ENCODE measurements at regions not wholly inside any gene's neighbourhood (a gene's known extent, or its start where the extent isn't known, plus 50 kb on each side); places are given as distances from the start of the nearest gene placed in this dataset.
"Not testable (repeated sequence)": the region's sequence is repeated elsewhere in the genome, so short reads cannot be mapped to it uniquely, and the experiment has no call there.

- no peak for DNase-seq (ENCODE audit: low read depth)
Observed at GRCh38 chr6:163751032-163751525, 336.6 kb downstream of the QKI start.

GRCh38 chr6:163750431-163751031 lies 336.0 kb downstream of the QKI start:
- no peak for DNase-seq (ENCODE audit: low read depth)

DNA sequence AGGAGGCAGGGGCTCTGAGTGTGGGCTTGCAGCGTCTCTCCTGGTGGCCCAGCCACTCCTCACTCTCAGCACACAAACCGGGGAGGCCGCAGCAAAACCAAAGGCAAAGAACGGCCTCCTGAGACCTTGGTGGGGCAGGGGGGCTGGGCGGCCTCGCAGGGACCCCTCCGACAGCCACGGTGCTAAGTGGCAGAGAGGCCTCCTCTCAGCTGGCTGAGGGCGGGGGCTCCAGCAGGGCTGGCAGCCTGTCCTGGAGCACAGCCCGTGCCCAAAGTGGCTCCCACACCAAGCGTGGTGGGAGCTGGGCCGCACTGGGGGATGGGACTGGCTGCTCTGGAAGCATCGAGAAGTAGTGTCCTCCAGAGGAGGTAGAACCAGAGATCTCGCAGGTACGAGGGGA lies 334.4 kb downstream of the QKI start:
- DNase-seq (ENCODE audit: low read depth), result no peak

DNA sequence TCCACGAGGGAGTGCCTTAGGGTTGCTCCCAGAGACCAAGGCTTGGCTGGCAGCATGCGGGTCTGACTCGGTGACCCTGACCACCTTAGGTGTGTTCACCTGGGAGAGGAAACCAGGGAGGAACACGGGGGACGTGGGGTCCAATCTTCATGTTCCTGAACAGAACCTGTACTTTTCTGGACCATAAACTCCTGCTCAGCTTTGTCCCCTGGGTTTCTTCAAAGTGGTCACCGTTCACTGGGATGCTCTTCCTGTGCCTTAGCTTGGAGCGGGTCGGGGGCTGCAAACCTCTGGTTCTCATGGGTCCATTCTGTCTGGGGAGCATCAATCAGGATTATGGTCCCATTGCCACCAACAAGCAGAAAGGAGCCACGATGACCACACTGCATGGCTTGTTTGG lies 333.5 kb downstream of the QKI start:
- no peak for DNase-seq (ENCODE audit: low read depth)

GRCh38 chr6:163747058-163747457 lies 332.5 kb downstream of the QKI start:
- peak; percentile 22 for DNase-seq (ENCODE audit: low read depth)

GRCh38 chr6:163745536-163746400 lies 331.2 kb downstream of the QKI start:
- peak; percentile 87 for DNase-seq (ENCODE audit: low read depth)

- DNase-seq (ENCODE audit: low read depth), result no peak
Observed at GRCh38 chr6:163744256-163744925, 329.9 kb downstream of the QKI start.

DNA sequence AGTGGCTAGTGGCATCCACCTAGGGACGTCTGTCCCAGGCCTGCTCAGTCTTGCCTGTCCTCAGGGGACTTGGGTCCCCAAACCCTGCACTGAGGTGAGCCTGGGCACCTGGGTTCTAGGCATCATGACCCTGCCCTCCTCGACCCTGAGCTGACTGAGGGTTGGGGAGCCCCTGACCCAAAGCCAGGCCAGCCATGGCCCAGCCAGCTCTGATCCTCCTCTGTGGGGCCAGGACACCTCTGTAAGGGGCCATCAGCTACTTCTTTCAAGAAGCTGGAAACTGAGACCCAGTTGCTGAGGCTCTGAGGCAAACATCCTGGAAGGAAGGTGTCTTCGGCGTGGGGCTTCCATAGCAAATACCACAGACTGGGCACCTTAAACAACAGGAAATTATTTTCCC lies 329.3 kb downstream of the QKI start:
- no peak for DNase-seq (ENCODE audit: low read depth)

DNA sequence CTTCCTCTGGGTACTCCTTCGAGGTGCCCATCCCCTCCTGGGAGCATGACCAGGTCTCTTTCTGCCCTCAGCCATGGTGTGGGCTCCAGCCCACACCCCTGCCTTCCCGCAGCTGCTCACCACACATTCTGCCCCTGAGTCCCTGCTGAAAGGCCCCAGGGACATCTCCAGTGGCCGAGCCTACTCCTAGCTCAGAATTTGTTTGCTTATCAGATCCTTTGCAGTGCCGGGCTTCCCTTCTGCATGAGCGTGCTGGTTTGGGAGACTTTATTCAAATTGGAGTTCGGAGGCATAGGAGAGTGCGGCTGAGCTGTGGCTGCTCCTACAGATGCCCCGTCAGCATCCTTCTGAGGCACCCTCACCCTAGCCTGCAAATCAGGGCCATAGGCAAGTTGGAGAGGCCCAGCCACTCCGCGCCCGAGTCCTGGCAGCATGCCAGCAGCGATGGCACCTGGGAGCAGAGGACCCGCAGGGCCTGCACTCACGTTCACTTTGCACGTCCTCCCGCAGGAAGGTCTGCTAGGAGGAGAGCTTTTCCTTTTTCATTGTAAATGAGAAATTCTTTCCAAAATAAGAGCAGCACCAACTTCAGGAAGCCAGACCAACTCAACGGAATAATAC lies 327.3 kb downstream of the QKI start:
- no peak for DNase-seq (ENCODE audit: low read depth)

GRCh38 chr6:163741342-163741741 lies 326.8 kb downstream of the QKI start:
- DNase-seq (ENCODE audit: low read depth), result no peak

DNA sequence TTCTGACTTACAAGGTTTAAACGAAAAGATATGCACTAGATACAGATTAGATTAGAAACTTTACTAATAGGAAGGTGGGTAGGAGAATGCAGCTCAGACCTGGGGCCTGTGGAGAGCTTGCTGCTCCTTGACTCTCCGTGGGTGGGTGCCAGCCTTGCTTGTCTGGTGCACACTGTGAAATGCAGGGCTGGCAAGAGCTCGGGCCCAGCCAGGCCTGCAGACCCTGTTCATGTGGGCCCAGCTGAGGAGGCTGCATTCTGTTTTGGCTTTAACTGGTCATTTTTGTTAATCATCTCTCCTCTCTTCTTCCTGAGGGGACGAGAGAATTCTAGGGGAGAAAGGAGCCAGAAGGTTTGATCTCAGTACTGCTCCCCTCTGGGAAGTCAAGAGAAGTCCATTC lies 325.4 kb downstream of the QKI start:
- DNase-seq (ENCODE audit: low read depth), result no peak

DNA sequence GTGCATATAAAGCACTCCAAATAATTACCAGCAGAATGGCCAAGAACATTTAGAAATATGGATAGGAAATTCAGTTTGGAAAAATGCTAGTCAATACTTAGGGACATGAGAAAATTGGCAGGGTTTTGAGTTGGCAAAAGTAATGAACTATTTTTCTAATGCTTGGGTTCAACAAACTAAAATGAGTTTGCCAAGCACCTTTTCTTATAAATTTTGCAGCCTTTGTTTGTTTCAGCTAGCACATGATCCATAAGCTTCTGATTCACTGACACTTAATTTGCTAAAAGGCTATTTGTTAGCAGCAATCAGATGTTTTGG lies 324.8 kb downstream of the QKI start:
- no peak for DNase-seq (ENCODE audit: low read depth)

GRCh38 chr6:163738725-163739407 lies 324.3 kb downstream of the QKI start:
- no peak for DNase-seq (ENCODE audit: low read depth)

- DNase-seq (ENCODE audit: low read depth), result no peak
Observed at GRCh38 chr6:163738304-163738703, 323.8 kb downstream of the QKI start.

GRCh38 chr6:163735076-163735475 lies 320.6 kb downstream of the QKI start:
- no peak for DNase-seq (ENCODE audit: low read depth)

- no peak for DNase-seq (ENCODE audit: low read depth)
Observed at GRCh38 chr6:163733061-163733460, 318.5 kb downstream of the QKI start.

DNA sequence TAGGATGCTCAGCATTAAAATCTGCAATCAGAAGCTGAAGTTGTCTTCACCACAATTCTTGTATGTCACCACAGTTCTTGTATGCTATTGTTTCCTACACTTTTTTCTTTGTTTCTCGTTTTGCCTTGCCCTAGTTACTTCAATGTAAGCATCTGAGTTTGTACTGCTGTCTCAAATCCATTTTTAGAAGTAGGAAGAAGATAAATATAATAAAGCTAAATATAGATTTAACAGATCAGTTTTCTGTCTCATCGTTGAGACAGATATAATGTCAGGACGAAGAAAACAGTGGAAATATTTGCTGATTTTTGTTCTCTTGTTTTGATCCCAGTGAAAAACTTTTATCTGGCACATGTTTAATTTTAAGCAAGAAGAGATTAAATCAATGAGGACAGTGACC lies 318.0 kb downstream of the QKI start:
- DNase-seq (ENCODE audit: low read depth), result no peak

DNA sequence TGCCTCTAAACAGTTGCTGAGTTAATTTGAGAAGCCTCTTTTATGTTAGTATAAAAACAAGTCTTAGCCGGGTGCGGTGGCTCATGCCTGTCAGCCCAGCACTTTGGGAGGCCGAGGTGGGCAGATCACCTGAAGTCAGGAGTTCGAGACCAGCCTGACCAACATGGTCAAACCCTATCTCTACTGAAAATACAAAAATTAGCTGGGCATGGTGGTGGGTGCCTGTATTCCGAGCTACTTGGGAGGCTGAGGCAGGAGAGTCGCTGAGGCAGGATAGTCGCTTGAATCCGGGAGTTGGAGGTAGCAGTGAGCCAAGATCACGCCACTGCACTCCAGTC lies 317.5 kb downstream of the QKI start:
- DNase-seq (ENCODE audit: low read depth), result not testable (repeated sequence)

DNA sequence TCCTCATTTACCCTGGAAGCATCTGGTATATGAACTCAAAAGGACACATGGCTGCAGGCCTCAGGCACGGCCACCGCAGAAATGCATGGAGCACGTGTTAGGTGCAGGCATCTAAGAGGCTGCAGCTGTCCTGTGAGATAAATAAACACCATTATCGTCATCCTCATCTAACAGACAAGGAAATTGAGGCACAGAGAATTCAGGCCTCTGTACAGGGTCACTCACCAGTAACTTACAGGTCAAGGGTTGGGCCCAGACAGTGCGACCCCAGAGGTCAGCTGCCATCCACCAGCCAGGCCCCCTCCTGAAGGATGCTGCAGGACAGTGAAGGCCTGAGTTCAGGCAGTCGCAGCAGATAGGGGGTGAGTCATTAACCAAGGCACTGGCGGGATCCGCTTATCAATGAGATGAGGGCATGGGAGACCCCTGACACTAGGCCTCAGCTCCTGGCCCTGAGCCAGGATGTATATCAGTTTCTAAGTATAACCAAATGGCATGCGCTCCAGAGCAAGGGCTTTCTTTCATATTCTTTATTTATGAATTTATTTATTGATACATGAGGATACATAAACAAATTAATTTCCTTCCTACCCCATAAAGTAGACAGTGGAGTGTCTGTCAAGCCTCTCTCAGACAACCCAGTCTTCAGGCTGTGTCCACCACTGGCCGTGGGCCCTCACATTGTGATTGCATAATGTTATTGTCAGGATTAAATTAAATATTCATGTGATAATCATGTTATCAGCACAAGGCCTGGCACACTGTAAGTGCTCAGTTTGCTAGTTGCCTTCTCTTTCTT lies 316.9 kb downstream of the QKI start:
- DNase-seq (ENCODE audit: low read depth), result no peak
